ENCODE measurements at regions not wholly inside any gene's neighbourhood (a gene's known extent, or its start where the extent isn't known, plus 50 kb on each side); places are given as distances from the start of the nearest gene placed in this dataset.
A peak's percentile ranks its signal among the peaks of the same experiment; 100 is the strongest.

DNA sequence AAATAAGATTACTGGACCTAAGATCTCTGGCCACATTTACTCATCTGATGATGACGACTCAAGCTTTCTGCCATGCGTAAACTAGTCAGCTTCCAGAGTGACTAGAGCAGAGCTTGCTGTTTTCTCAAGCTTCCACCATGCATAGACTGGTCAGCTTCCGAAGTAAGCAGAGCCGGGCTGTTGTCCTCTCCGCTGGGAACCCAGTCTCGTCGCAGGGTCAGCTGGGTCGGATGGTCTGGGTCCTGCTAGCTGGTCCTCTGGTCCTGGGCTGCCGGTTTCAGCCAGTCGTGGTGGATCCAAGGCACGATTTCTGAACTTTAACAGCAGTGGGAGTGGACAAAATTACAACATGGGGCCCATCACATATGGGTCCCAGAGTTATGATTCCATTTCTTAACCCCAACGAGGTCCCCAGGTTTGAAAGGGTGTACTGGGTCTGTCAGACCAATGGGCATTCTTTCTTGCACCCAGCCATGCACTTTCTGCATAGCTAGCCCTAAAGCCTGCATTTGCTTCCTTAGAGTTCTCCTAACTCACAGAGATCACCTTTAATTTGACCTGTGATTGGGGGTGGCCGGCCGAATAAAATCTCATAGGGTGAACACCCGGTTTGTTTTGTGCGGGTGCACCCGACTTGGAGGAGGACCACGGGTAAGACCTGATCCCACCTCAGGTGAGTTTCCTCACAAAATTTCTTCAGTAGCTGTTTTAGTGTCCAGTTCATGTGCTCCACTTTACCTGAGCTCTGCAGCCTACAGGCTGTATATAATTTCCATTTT, 1312.8 kb downstream of the TMEM121 start:
- intact Hi-C loops (cut with DNase I) = no loop called here
- Histone ChIP-seq H3K9me3 (no peaks in the 10 kb centered on the region), H3K36me3 (replicated peaks in 1 of 2; ENCODE audit: insufficient read depth in 1 of 2, low read depth in 2 of 2) (no peaks in the 10 kb centered on the region), H3K4me1 (peaks cover 13% of the 10 kb centered on the region), H3K27me3 (no peaks in the 10 kb centered on the region), H3K27ac (no peak overlapping the region), H3K4me3 (no peak overlapping the region)
- DNase-seq (no peak), ATAC-seq (no peak)
- WGBS, 2 donors = 70 to 77% methylated on average over 18 of the region's 18 CpGs
- TF ChIP-seq, protein P1, sequence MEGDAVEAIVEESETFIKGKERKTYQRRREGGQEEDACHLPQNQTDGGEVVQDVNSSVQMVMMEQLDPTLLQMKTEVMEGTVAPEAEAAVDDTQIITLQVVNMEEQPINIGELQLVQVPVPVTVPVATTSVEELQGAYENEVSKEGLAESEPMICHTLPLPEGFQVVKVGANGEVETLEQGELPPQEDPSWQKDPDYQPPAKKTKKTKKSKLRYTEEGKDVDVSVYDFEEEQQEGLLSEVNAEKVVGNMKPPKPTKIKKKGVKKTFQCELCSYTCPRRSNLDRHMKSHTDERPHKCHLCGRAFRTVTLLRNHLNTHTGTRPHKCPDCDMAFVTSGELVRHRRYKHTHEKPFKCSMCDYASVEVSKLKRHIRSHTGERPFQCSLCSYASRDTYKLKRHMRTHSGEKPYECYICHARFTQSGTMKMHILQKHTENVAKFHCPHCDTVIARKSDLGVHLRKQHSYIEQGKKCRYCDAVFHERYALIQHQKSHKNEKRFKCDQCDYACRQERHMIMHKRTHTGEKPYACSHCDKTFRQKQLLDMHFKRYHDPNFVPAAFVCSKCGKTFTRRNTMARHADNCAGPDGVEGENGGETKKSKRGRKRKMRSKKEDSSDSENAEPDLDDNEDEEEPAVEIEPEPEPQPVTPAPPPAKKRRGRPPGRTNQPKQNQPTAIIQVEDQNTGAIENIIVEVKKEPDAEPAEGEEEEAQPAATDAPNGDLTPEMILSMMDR (IDR thresholded peaks at IDR 0.05) = no peak
- no peak for TF ChIP-seq POLR2A (IDR thresholded peaks at IDR 0.05)

DNA sequence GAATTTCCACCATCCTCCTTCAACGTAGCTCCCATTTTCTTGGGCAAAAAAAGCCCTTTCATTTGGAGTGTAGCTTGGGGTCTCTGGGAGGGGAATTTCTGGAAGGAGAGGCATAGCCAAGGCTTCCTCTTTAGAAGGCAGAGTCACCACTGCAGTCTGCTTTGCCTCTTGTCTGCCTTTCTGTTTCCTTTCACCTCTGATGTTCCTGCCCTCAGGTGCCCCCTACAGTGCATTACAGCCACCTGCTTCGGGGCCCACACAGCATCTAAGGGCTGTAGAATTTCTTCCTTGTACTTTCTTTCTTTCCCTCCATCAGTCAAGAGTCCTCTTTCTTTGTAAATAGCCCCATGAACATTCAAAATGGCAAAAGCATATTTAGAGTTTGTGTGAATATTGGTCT, 1313.9 kb downstream of the TMEM121 start:
- ATAC-seq (no peak), DNase-seq (no peak)
- Histone ChIP-seq H3K27me3 (no peaks in the 10 kb centered on the region), H3K4me3 (no peak overlapping the region), H3K36me3 (replicated peaks in 1 of 2; ENCODE audit: insufficient read depth in 1 of 2, low read depth in 2 of 2) (no peaks in the 10 kb centered on the region), H3K9me3 (no peaks in the 10 kb centered on the region), H3K4me1 (peaks cover 24% of the 10 kb centered on the region), H3K27ac (no peak overlapping the region)
- intact Hi-C loops (cut with DNase I) = no loop called here
- no peak for TF ChIP-seq POLR2A (IDR thresholded peaks at IDR 0.05)
- TF ChIP-seq, protein P1 (IDR thresholded peaks at IDR 0.05) = no peak
- WGBS, 2 donors = 60 to 73% methylated on average over 2 of the region's 2 CpGs

DNA sequence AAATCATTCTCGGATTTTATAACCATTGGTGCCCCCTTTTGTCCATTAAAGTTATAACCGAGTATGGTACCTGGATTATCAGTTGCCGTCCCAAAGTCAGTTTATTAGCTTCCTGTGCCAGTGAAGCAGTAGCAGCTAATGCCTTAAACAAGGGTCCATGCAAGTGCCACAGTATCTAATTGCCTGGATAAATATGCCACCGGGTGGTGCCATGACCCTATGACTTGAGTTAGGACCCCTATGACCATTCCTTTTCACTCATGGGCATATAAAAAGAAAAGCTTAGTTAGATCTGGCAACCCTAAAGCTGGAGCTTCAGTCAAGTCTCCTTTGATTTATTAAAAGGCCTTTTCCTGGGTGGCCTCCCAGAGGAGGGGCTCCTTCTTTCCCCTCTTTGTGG, 1314.6 kb downstream of the TMEM121 start:
- WGBS, 2 donors = 78 to 83% methylated on average over 4 of the region's 4 CpGs
- no peaks in the 10 kb centered on the region for H3K36me3 ChIP-seq (replicated peaks in 1 of 2; ENCODE audit: insufficient read depth in 1 of 2, low read depth in 2 of 2)
- H3K27me3 ChIP-seq = no peaks in the 10 kb centered on the region
- no peak for DNase-seq
- H3K4me3 ChIP-seq = no peak overlapping the region
- H3K27ac ChIP-seq = no peak overlapping the region
- intact Hi-C loops (cut with DNase I) = no loop called here
- peaks cover 30% of the 10 kb centered on the region for H3K4me1 ChIP-seq
- ATAC-seq = no peak
- H3K9me3 ChIP-seq = no peaks in the 10 kb centered on the region
- TF ChIP-seq, protein P1 (IDR thresholded peaks at IDR 0.05) = no peak
- TF ChIP-seq POLR2A (IDR thresholded peaks at IDR 0.05) = no peak

DNA sequence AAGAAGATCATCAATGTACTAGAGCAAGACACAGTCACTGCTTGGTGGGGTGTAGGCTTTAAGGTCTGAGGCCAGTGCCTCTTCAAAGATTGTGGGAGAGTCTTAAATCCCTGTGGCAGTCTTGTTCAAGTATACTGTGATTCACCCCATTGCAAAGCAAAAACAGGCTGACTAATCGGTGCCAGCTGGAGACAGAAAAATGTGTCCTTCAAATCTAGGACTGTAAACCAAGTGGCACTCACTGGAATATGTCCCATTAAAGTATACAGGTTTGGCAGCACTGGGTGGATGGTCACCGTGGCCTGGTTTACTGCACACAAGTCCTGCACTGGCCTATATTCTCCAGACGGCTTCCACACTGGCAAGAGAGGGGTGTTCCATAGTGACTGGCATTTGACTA, 1315.3 kb downstream of the TMEM121 start:
- ATAC-seq = no peak
- H3K27ac ChIP-seq = no peak overlapping the region
- peak in 1 of 4 donors; percentile 19 for DNase-seq

More for the DNA sequence above, 1315.3 kb downstream of the TMEM121 start:
- H3K27me3 ChIP-seq = no peaks in the 10 kb centered on the region
- intact Hi-C loops (cut with DNase I) = no loop called here
- no peaks in the 10 kb centered on the region for H3K36me3 ChIP-seq (replicated peaks in 1 of 2; ENCODE audit: insufficient read depth in 1 of 2, low read depth in 2 of 2)
- 50 to 61% methylated on average over 3 of the region's 3 CpGs for WGBS, 2 donors
- peaks cover 37% of the 10 kb centered on the region for H3K4me1 ChIP-seq
- H3K4me3 ChIP-seq = no peak overlapping the region
- no peak for TF ChIP-seq POLR2A (IDR thresholded peaks at IDR 0.05)
- TF ChIP-seq, protein P1 (IDR thresholded peaks at IDR 0.05) = no peak
- no peaks in the 10 kb centered on the region for H3K9me3 ChIP-seq

Measured in body of pancreas (tissue), 4 donors.